CD4-positive, alpha-beta T cell treated with Interleukin-15 for 4 hours (primary cell): ENCODE measurements at regions not wholly inside any gene's neighbourhood (a gene's known extent, or its start where the extent isn't known, plus 50 kb on each side); places are given as distances from the start of the nearest gene placed in this dataset.
"Not testable (repeated sequence)": the region's sequence is repeated elsewhere in the genome, so short reads cannot be mapped to it uniquely, and the experiment has no call there.

Experiments used
- DNase-seq: peaks from one replicate; pipeline ENCODE4 v3.0.0-alpha.2; 2020; ENCODE audit warnings: low spot score

DNA sequence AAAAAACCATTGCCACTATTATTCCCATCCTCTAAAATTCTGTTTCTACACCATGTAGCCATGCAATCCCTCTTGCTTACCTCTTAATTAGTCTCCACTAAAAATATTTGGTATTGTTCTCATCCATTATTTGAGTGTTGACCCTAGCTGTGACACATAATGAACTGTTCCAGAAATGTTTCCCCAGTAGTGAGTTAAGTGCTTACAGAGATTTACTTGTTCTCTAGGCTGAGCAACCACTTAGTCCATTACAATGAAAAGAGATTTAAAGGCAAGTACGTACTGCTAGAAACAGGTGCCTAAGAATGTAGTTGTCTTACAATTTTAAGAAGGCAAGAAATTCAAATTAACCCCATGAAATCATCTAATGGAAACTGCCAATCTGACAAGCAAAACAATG, 112.7 kb upstream of the PTPN13 start:
- DNase-seq, result no peak

GRCh38 chr4:86482306-86483172, 111.6 kb upstream of the PTPN13 start:
- no peak for DNase-seq

DNA sequence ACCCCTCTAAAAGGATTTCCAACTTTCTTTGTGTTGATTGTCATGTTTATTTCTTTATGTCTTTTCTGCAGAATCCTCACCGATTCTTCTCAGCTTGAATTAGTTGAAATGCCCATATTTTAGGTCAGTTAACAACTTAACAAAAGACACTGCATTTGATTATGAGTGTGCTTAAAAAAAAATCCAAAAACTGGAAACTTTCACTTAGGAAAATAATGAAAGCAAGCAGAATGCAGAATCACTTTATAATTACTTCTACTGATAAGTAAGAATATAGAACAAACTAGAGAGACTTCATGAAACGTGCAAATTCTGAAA, 111.0 kb upstream of the PTPN13 start:
- no peak for DNase-seq

GRCh38 chr4:86483773-86484172, 110.3 kb upstream of the PTPN13 start:
- DNase-seq, result no peak

DNA sequence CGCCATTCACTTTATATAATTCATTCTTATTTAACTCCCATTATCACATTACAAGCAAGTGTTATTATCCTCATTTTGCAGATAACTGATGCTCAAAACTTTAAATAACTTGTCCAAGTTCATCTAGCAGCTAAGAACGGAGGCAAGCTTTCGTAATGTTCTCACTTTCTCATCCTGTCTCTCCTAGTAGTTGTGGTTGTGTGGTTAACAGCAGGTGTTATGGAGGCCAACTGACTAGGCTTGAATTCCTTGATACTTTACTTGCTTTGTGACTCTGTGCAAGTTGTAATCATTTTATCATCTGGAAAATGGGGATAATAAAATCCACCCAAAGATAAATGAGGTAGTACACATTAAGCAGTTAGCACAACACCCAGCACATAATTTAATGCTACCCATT, 109.9 kb upstream of the PTPN13 start:
- DNase-seq, result no peak

- no peak for DNase-seq
Measured at GRCh38 chr4:86487738-86488348, 106.3 kb upstream of the PTPN13 start.

DNA sequence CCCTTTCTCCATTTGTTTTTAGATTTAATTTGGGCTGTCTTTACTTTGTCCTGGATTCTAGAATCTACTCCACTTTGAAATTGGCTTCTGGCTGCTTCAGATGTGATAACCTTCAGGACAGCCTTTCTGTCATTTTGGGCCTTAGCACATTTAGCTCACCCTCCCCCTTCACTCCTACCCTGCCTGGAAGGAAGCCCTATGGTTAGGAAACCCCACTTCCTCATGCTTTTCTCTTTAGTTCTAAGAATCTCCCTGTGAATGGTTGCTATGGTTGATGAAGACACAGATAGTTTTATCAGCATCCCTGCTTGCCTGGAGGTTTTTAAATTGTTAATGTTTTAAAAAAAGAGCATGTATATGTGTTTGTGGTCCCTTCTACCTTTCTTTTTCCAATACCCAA, 100.7 kb upstream of the PTPN13 start:
- no peak for DNase-seq

GRCh38 chr4:86496094-86497080, 97.7 kb upstream of the PTPN13 start:
- DNase-seq, result peak; percentile 31

- no peak for DNase-seq
Measured at GRCh38 chr4:86497131-86497530, 97.0 kb upstream of the PTPN13 start.

DNA sequence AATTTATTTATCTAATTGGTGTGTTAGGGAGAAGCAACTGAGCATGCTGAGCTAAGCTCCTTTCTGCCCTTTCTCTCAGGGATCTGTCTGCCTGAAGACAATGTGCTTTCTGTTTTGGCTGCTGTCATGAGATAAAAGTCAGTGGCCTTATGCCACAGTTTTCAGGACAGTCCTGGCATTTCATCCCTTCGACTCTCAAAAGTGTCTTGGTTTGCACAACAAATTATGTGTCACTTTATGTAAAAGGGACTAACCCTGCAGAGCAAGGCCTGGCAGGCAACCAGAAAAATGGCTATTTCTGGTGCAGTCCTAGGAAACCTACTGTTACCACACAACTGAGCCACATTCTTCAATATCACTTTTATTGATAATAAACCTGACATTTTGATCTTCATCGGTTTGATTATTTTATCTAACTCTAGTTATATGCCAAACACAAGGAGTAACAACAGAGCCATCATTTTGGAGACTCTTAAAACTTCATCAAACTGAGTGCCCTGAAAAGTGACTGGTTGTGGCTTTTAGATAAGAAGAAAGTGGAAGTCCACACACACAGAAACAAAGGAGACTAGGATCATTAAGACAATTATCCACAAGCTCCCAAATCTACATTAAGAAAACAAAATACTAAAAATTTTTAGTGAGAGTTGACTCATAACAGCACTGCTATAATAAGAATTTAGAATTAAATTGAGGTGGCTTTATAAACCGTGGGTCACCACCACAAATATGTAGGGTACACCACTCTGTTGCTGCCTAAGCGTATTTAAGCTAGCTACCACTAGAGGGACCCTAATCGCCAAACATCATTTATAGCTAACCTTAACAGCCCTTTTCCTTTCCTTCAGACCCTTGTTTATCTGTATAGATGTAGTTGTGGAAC, 95.9 kb upstream of the PTPN13 start:
- DNase-seq, result peak; percentile 40

- no peak for DNase-seq
Measured at GRCh38 chr4:86498863-86499166, 95.3 kb upstream of the PTPN13 start.

- DNase-seq, result no peak
Measured at GRCh38 chr4:86500527-86500926, 93.6 kb upstream of the PTPN13 start.

GRCh38 chr4:86502081-86502480, 92.0 kb upstream of the PTPN13 start:
- DNase-seq, result no peak

- DNase-seq, result no peak
Measured at GRCh38 chr4:86506591-86506990, 87.5 kb upstream of the PTPN13 start.

- DNase-seq, result no peak
Measured at GRCh38 chr4:86508436-86508835, 85.7 kb upstream of the PTPN13 start.

DNA sequence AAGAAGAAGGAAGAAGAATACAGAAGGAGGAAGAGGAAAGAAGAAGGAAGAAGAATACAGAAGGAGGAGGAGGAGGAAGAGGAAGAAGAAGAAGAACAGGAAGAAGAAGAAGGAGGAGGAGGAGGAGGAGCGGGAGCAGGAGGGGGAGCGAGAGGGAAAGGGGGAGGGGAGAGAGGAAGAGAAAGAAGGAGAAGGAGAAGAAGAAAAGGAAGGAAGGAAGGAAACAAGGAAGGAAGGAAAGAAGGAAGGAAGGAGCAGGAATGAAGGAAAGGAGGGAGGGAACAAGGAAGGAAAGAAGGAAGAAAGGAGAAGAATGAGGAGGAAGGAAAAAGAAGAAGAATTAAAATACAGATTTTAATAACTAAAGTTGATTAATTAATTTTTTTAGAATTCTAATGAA, 82.5 kb upstream of the PTPN13 start:
- no peak for DNase-seq

DNA sequence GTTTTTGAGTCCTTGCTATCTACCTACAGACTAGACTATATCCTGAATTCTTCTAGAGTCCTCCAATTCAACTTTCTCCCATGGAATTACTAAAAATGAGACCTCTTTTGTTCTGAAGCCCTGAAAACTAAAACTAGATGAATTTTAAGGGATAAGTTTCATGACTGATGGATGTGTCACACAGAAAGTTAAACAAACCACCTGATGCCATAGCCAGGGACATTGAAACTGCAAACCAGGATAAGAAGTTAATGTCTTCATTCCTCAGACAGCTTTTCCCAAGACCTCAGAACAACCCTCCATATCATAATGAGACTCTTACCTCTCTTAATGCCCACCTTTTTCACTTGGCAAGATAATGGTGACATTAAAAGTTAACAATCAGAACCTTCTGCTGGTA, 81.5 kb upstream of the PTPN13 start:
- no peak for DNase-seq

GRCh38 chr4:86515963-86516362, 78.2 kb upstream of the PTPN13 start:
- not testable (repeated sequence) for DNase-seq

DNA sequence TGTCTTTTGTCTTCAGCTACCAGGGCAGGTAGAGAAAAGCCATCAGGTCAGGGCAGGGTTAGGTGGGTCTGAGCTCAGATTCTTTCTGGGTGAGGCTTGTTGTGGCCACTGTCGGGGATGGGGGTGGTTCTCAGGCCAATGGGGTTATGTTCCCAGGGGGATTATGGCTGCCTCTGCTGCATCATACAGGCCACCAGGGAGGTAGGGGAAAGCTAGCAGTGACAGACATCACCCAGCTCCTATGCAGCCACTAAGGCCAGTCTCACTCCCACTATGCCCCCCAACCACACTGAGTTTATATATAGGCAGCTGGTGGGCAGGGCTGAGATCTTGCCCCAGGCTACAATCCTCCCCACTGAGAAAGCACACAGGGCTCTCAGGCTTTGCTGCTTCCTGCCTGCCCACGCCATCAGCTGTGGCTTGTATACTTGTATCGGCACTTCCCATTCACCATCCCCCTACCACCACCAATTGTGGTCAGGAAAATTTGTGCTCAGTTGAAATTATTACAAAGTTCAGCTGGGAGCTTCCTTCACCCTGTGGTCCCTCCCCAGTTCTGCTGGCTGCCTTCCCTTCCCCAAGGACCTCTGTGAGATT, 72.6 kb upstream of the PTPN13 start:
- DNase-seq, result no peak

- DNase-seq, result no peak
Measured at GRCh38 chr4:86522349-86522748, 71.8 kb upstream of the PTPN13 start.

DNA sequence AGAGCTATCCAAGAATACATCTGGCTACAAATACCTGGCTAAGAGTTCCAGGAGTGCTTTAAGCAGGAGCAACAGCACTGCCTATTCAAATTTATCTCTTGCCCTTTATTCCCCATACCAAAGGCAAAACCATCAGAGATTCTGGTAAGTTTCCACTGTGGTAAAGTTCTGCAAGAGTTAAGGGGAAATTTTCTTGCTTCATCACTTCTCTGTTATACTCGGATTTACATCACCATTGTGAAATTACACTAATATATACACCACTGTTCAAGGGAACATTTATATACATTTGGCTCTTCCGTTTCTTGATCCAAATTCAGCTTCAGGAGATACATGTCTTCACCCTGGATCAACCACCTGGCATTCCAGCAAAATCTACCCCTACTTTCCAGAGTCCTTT, 70.8 kb upstream of the PTPN13 start:
- no peak for DNase-seq
